Gastroesophageal sphincter (tissue), 3 donors: ENCODE measurements at regions not wholly inside any gene's neighbourhood (a gene's known extent, or its start where the extent isn't known, plus 50 kb on each side); places are given as distances from the start of the nearest gene placed in this dataset.

ENCODE experiments used
- POLR2A ChIP-seq, 2 donors: fragments of 450-650 bp; IDR thresholded peaks; one replicate each; pipeline ENCODE4 v1.6.1; 2017; ENCODE audit warnings: antibody characterized with exemption in 2 of 2, mild to moderate bottlenecking in 2 of 2, moderate library complexity in 1 of 2
- POLR2AphosphoS5 ChIP-seq: sonication (generic); formaldehyde crosslinking; IDR thresholded peaks from one replicate; pipeline ENCODE4 v1.6.1; 2017; ENCODE audit warnings: antibody characterized with exemption
- TF ChIP-seq, protein P1 (sequence below), 4 experiments: fragments of 200-600 bp in 2 of 4; fragments of 450-650 bp in 2 of 4; sonication (generic) in 1 of 4; IDR thresholded peaks; one replicate each; pipeline ENCODE4 v1.5.1; 2017 to 2019; ENCODE audit warnings: antibody characterized with exemption in 4 of 4, mild to moderate bottlenecking in 2 of 4, moderate library complexity in 2 of 4

DNA sequence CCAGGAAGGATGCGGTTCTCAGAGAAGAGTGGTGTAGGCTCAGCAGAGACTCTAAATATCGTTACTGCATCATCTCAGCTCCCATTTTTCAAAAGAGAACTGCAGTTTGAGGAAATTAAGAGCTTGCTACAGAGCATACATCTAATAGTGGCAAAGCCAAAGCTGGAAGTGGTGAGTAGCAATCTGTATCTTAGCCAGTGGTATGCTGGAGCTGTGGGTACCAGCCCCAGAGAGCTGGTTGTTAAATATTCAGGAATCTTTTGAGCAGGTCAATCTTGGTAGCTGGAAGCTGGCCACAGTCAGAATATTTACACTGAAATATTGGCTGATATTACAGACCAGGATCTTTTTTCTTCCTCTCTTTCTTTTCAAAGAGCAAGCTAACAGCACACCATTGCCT lies 88.4 kb upstream of the STEAP1B start:
- TF ChIP-seq POLR2AphosphoS5 (no peak), POLR2A (IDR thresholded peaks at IDR 0.05) (no peak)
- TF ChIP-seq, protein P1, sequence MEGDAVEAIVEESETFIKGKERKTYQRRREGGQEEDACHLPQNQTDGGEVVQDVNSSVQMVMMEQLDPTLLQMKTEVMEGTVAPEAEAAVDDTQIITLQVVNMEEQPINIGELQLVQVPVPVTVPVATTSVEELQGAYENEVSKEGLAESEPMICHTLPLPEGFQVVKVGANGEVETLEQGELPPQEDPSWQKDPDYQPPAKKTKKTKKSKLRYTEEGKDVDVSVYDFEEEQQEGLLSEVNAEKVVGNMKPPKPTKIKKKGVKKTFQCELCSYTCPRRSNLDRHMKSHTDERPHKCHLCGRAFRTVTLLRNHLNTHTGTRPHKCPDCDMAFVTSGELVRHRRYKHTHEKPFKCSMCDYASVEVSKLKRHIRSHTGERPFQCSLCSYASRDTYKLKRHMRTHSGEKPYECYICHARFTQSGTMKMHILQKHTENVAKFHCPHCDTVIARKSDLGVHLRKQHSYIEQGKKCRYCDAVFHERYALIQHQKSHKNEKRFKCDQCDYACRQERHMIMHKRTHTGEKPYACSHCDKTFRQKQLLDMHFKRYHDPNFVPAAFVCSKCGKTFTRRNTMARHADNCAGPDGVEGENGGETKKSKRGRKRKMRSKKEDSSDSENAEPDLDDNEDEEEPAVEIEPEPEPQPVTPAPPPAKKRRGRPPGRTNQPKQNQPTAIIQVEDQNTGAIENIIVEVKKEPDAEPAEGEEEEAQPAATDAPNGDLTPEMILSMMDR (IDR thresholded peaks at IDR 0.05) = no peak
